Activated CD4-positive, alpha-beta memory T cell treated with anti-CD3 and anti-CD28 coated beads for 36 hours (primary cell): ENCODE measurements at regions not wholly inside any gene's neighbourhood (a gene's known extent, or its start where the extent isn't known, plus 50 kb on each side); places are given as distances from the start of the nearest gene placed in this dataset.
"Not testable (repeated sequence)": the region's sequence is repeated elsewhere in the genome, so short reads cannot be mapped to it uniquely, and the experiment has no call there.

ENCODE experiments used
- CTCF ChIA-PET: fragments of 350-600 bp; sonication (Branson Sonifier 250); formaldehyde crosslinking; loops from one replicate; lab custom pipeline; 2021; ENCODE audit warnings: antibody characterized with exemption, inconsistent platforms; lab: Charles Lee
- POLR2A ChIA-PET: fragments of 350-600 bp; sonication (Branson Sonifier 250); formaldehyde crosslinking; loops from one replicate; lab custom pipeline; 2021; ENCODE audit warnings: antibody characterized with exemption; lab: Charles Lee
- DNase-seq: peaks from one replicate; pipeline ENCODE4 v3.0.0-alpha.2; 2020
- H3K27ac Mint-ChIP-seq: one replicate; pipeline ENCODE4 v1.8.0; 2021; ENCODE audit warnings: mixed read lengths
- H3K27me3 Mint-ChIP-seq: one replicate; pipeline ENCODE4 v1.8.0; 2021; ENCODE audit warnings: mixed read lengths
- H3K36me3 Mint-ChIP-seq: one replicate; pipeline ENCODE4 v1.8.0; 2021; ENCODE audit warnings: mixed read lengths
- H3K4me1 Mint-ChIP-seq: one replicate; pipeline ENCODE4 v1.8.0; 2021; ENCODE audit warnings: low read depth, mixed read lengths
- H3K4me3 Mint-ChIP-seq: one replicate; pipeline ENCODE4 v1.8.0; 2021; ENCODE audit warnings: mild to moderate bottlenecking, mixed read lengths
- H3K9me3 Mint-ChIP-seq: one replicate; pipeline ENCODE4 v1.8.0; 2021; ENCODE audit warnings: mixed read lengths
- intact Hi-C: fragments of 100-400 bp; cut with micrococcal nuclease; formaldehyde crosslinking; loops from one replicate; pipeline ENCODE4 v1.15.1; 2023

- H3K9me3 Mint-ChIP-seq, POLR2A ChIA-PET, H3K27ac Mint-ChIP-seq, H3K36me3 Mint-ChIP-seq, H3K4me3 Mint-ChIP-seq, H3K27me3 Mint-ChIP-seq, DNase-seq, CTCF ChIA-PET, intact Hi-C loops: not testable (repeated sequence)
- peaks cover 15% of the 10 kb centered on the region for H3K4me1 Mint-ChIP-seq
Measured at GRCh38 chr13:21306300-21307073, 130.0 kb downstream of the MRPL57 start.

- H3K9me3 Mint-ChIP-seq, CTCF ChIA-PET, H3K4me3 Mint-ChIP-seq, H3K27ac Mint-ChIP-seq, POLR2A ChIA-PET, H3K27me3 Mint-ChIP-seq, intact Hi-C loops, DNase-seq, H3K36me3 Mint-ChIP-seq: not testable (repeated sequence)
- peaks cover 15% of the 10 kb centered on the region for H3K4me1 Mint-ChIP-seq
Measured at GRCh38 chr13:21307158-21307557, 130.7 kb downstream of the MRPL57 start.

DNA sequence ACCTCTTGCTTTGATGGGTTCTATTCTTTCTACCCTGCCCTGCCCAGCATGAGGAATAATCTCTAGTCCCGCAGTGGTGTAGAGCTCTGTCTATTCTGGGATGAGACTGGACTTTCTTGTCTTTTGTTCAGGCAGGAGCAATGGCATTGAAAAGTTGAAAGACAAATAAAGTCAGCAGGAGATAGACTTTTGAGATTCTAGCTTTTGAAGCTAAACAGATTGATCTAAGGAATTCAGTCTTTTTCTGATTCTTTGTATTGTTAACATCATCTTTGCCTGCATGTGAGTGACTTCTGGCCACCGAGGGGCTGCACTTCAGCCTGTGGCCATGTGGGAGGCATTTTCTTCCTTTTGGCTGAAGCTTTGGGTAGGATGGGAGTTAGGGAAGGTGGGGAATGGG, 132.4 kb downstream of the MRPL57 start:
- H3K27me3 Mint-ChIP-seq, result no peaks in the 10 kb centered on the region
- intact Hi-C loops, result no loop called here
- H3K27ac Mint-ChIP-seq, result no peak overlapping the region
- no peak for DNase-seq
- ChIA-PET POLR2A (no interaction called here), CTCF (interaction anchor here (1.2 kb wide), 1 partner anchor 55 kb away, joined by 3 read pairs; no protein-coding TSS in a partner anchor)
- no peaks in the 10 kb centered on the region for H3K9me3 Mint-ChIP-seq
- H3K4me1 Mint-ChIP-seq, result peaks cover 12% of the 10 kb centered on the region
- H3K36me3 Mint-ChIP-seq, result no peaks in the 10 kb centered on the region
- no peak overlapping the region for H3K4me3 Mint-ChIP-seq

GRCh38 chr13:21309542-21310172, 133.2 kb downstream of the MRPL57 start:
- POLR2A ChIA-PET, result no interaction called here
- Mint-ChIP-seq H3K9me3 (no peaks in the 10 kb centered on the region), H3K36me3 (no peaks in the 10 kb centered on the region), H3K4me3 (no peak overlapping the region), H3K4me1 (peaks cover 7% of the 10 kb centered on the region), H3K27me3 (no peaks in the 10 kb centered on the region), H3K27ac (no peak overlapping the region)
- intact Hi-C loops, result no loop called here
- CTCF ChIA-PET, result no interaction called here
- no peak for DNase-seq

GRCh38 chr13:21310220-21310619, 133.8 kb downstream of the MRPL57 start:
- ChIA-PET POLR2A (no interaction called here), CTCF (no interaction called here)
- DNase-seq, result no peak
- intact Hi-C loops, result no loop called here
- Mint-ChIP-seq H3K27me3 (no peaks in the 10 kb centered on the region), H3K9me3 (no peaks in the 10 kb centered on the region), H3K36me3 (no peaks in the 10 kb centered on the region), H3K4me1 (peaks cover 7% of the 10 kb centered on the region), H3K4me3 (no peak overlapping the region), H3K27ac (no peak overlapping the region)

DNA sequence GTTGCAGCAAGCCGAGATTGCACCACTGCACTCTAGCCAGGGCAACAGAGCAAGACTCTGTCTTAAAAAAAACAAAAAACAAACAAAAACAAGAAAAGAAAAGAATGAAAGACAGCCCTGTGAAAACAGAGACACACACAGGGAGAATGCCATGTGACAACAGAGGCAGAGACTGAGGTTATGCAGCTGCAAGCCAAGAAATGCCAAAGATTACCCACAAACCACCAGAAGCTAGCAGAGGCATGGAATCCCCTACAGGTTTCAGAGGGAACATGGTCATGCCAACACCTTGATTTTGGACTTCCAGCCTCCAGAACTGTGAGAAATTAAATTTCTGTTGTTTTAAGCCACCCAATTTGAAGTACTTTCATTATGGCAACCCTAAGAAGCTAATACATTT, 138.5 kb downstream of the MRPL57 start:
- POLR2A ChIA-PET, DNase-seq, intact Hi-C loops, CTCF ChIA-PET, H3K36me3 Mint-ChIP-seq, H3K4me3 Mint-ChIP-seq, H3K27me3 Mint-ChIP-seq, H3K9me3 Mint-ChIP-seq, H3K27ac Mint-ChIP-seq: not testable (repeated sequence)
- H3K4me1 Mint-ChIP-seq, result peaks cover 15% of the 10 kb centered on the region

DNA sequence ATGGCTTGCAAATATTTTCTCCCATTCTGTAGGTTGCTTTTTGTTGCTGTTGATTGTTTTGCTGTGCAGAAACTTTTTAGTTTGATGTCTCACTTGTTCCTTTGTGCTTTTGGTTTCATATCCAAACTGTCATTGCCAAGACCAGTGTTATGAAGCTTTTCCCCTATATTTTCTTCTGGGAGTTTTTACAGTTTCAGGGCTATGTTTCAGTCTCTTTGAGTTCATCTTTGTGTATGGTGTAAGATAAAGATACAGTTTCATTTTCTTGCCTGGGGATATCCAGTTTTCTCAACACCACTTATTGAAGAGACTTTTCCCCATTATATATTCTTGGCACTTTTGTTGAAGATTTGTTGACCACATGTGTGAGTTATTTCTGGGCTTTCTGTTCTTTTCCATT, 139.9 kb downstream of the MRPL57 start:
- no peaks in the 10 kb centered on the region for H3K27me3 Mint-ChIP-seq
- H3K27ac Mint-ChIP-seq, result no peak overlapping the region
- no peak for DNase-seq
- POLR2A ChIA-PET, result no interaction called here
- CTCF ChIA-PET, result interaction anchor here (0.7 kb wide), 1 partner anchor 12 kb away, joined by 3 read pairs; no protein-coding TSS in a partner anchor
- peaks cover 8% of the 10 kb centered on the region for H3K4me1 Mint-ChIP-seq
- H3K4me3 Mint-ChIP-seq, result no peak overlapping the region
- intact Hi-C loops, result no loop called here
- H3K9me3 Mint-ChIP-seq, result no peaks in the 10 kb centered on the region
- H3K36me3 Mint-ChIP-seq, result peaks cover 5% of the 10 kb centered on the region

GRCh38 chr13:21318891-21319532, 140.1 kb downstream of the ZDHHC20 start:
- ChIA-PET POLR2A (no interaction called here), CTCF (interaction anchor here (1.0 to 1.9 kb wide), 2 partner anchors 22 to 159 kb away, joined by 3 to 4 read pairs; no protein-coding TSS in a partner anchor)
- H3K36me3 Mint-ChIP-seq, result peaks cover 5% of the 10 kb centered on the region
- H3K4me3 Mint-ChIP-seq, result peak overlapping the region; percentile 24
- no peaks in the 10 kb centered on the region for H3K9me3 Mint-ChIP-seq
- no peak for DNase-seq
- H3K27ac Mint-ChIP-seq, result no peak overlapping the region
- H3K4me1 Mint-ChIP-seq, result peaks cover 8% of the 10 kb centered on the region
- no peaks in the 10 kb centered on the region for H3K27me3 Mint-ChIP-seq
- intact Hi-C loops, result no loop called here

GRCh38 chr13:21319869-21320641, 139.0 kb downstream of the ZDHHC20 start:
- ChIA-PET CTCF (interaction anchor here (1.0 to 1.9 kb wide), 2 partner anchors 23 to 158 kb away, joined by 3 to 4 read pairs; no protein-coding TSS in a partner anchor), POLR2A (no interaction called here)
- no peaks in the 10 kb centered on the region for H3K9me3 Mint-ChIP-seq

GRCh38 chr13:21320642-21321034, 138.5 kb downstream of the ZDHHC20 start:
- Mint-ChIP-seq H3K27me3 (no peaks in the 10 kb centered on the region), H3K36me3 (peaks cover 5% of the 10 kb centered on the region), H3K27ac (no peak overlapping the region), H3K4me1 (peaks cover 14% of the 10 kb centered on the region), H3K4me3 (no peak overlapping the region), H3K9me3 (no peaks in the 10 kb centered on the region)
- intact Hi-C loops, result no loop called here
- CTCF ChIA-PET, result interaction anchor here (1.9 kb wide), 1 partner anchor 157 kb away, joined by 4 read pairs; no protein-coding TSS in a partner anchor
- no peak for DNase-seq
- POLR2A ChIA-PET, result no interaction called here

More at GRCh38 chr13:21319869-21320641, 139.0 kb downstream of the ZDHHC20 start:
- no peak for DNase-seq
- H3K27me3 Mint-ChIP-seq, result no peaks in the 10 kb centered on the region
- H3K36me3 Mint-ChIP-seq, result peaks cover 5% of the 10 kb centered on the region
- intact Hi-C loops, result no loop called here
- H3K27ac Mint-ChIP-seq, result no peak overlapping the region
- no peak overlapping the region for H3K4me3 Mint-ChIP-seq
- peaks cover 10% of the 10 kb centered on the region for H3K4me1 Mint-ChIP-seq

DNA sequence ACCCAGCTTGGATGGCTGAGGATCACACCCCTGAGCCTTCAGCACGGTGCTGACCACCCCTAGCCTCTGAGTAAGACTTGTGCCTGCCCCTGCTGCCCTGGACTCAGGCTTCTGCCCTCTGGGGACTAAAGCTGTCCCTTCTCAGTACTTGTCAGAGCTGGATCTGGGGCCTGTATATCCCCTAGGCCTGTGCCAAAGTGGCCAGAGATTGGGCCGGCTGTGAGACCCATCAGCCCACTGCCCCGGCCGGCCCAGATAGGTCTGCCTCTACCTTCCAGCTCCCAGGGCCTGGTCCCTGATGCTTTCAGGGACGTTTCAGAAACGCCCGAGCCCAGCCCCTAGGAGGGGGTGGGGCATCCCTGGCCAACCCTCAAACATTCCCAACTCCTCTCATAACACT, 137.8 kb downstream of the ZDHHC20 start:
- no peak overlapping the region for H3K27ac Mint-ChIP-seq
- H3K4me3 Mint-ChIP-seq, result no peak overlapping the region
- ChIA-PET CTCF (no interaction called here), POLR2A (no interaction called here)
- peaks cover 5% of the 10 kb centered on the region for H3K36me3 Mint-ChIP-seq
- DNase-seq, result no peak
- no peaks in the 10 kb centered on the region for H3K9me3 Mint-ChIP-seq
- no peaks in the 10 kb centered on the region for H3K27me3 Mint-ChIP-seq
- H3K4me1 Mint-ChIP-seq, result peaks cover 13% of the 10 kb centered on the region
- intact Hi-C loops, result no loop called here
